ENCODE measurements at regions not wholly inside any gene's neighbourhood (a gene's known extent, or its start where the extent isn't known, plus 50 kb on each side); places are given as distances from the start of the nearest gene placed in this dataset.

- TF ChIP-seq SMC3 (conservative IDR thresholded peaks at IDR 0.05; ENCODE audit: poor library complexity): no peak
- TF ChIP-seq POLR2AphosphoS5 (IDR thresholded peaks at IDR 0.05): no peak
- no peak for TF ChIP-seq CTCF (IDR thresholded peaks at IDR 0.05; ENCODE audit: poor library complexity, severe bottlenecking)
- no peak for TF ChIP-seq EZH2 (IDR thresholded peaks at IDR 0.05; ENCODE audit: borderline replicate concordance, insufficient read depth, low read length, poor library complexity, severe bottlenecking)
- TF ChIP-seq REST (IDR thresholded peaks at IDR 0.05; ENCODE audit: borderline replicate concordance): no peak
Observed at GRCh38 chr20:11698124-11698523, 219.6 kb upstream of the BTBD3 start.

All from neural cell (in vitro differentiated cells).